ENCODE measurements at regions not wholly inside any gene's neighbourhood (a gene's known extent, or its start where the extent isn't known, plus 50 kb on each side); places are given as distances from the start of the nearest gene placed in this dataset.
"Not testable (repeated sequence)": the region's sequence is repeated elsewhere in the genome, so short reads cannot be mapped to it uniquely, and the experiment has no call there.

DNA sequence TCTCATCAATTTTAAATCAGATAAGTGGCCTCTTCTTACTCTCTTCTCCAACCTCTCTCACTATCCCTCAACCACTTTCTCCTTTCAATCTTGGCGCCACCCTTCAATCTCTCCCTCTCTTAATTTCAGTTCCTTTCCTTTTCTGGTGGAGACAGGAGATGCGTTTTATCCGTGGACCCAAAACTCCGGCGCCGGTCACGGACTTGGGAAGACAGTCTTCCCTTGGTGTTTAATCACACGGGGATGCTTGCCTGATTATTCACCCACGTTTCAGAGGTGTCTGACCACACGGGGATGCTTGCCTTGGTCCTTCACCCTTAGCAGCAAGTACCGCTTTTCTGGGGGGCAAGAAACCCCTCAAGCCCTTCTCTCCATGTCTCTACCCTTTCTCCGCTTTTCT lies 1057.6 kb upstream of the ACO1 start:
- TF ChIP-seq, protein P1, sequence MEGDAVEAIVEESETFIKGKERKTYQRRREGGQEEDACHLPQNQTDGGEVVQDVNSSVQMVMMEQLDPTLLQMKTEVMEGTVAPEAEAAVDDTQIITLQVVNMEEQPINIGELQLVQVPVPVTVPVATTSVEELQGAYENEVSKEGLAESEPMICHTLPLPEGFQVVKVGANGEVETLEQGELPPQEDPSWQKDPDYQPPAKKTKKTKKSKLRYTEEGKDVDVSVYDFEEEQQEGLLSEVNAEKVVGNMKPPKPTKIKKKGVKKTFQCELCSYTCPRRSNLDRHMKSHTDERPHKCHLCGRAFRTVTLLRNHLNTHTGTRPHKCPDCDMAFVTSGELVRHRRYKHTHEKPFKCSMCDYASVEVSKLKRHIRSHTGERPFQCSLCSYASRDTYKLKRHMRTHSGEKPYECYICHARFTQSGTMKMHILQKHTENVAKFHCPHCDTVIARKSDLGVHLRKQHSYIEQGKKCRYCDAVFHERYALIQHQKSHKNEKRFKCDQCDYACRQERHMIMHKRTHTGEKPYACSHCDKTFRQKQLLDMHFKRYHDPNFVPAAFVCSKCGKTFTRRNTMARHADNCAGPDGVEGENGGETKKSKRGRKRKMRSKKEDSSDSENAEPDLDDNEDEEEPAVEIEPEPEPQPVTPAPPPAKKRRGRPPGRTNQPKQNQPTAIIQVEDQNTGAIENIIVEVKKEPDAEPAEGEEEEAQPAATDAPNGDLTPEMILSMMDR (conservative IDR thresholded peaks at IDR 0.05): not testable (repeated sequence)
- not testable (repeated sequence) for TF ChIP-seq ZFX (IDR thresholded peaks at IDR 0.05)

Measured in C4-2B (cell line).